Smooth muscle cell (in vitro differentiated cells): ENCODE measurements at regions not wholly inside any gene's neighbourhood (a gene's known extent, or its start where the extent isn't known, plus 50 kb on each side); places are given as distances from the start of the nearest gene placed in this dataset.

Source experiments
- DNase-seq: peaks from one replicate; lab custom pipeline; 2025; ENCODE audit not compliant: unreplicated experiment; lab: John Stamatoyannopoulos, UW
- H2AFZ ChIP-seq: fragments of 200-600 bp; sonication (generic); 2 replicates; pipeline ENCODE4 v1.6.0; 2016; ENCODE audit warnings: antibody characterized with exemption, low read depth, mild to moderate bottlenecking
- H3F3A ChIP-seq: fragments of 200-600 bp; sonication (generic); 2 replicates; pipeline ENCODE4 v1.6.0; 2017; ENCODE audit warnings: antibody characterized with exemption, low read depth
- H3K27ac ChIP-seq: fragments of 200-600 bp; sonication (generic); 2 replicates; pipeline ENCODE4 v1.5.1; 2016; ENCODE audit warnings: low read depth, mild to moderate bottlenecking
- H3K27me3 ChIP-seq: fragments of 200-600 bp; sonication (generic); 2 replicates; pipeline ENCODE4 v1.6.1; 2016; ENCODE audit warnings: low read depth, mild to moderate bottlenecking
- H3K36me3 ChIP-seq: fragments of 200-600 bp; sonication (generic); 2 replicates; pipeline ENCODE4 v1.5.1; 2016; ENCODE audit warnings: low read depth
- H3K4me1 ChIP-seq: fragments of 200-600 bp; sonication (generic); 2 replicates; pipeline ENCODE4 v1.5.1; 2016; ENCODE audit warnings: low read depth
- H3K4me2 ChIP-seq: fragments of 200-600 bp; sonication (generic); 2 replicates; pipeline ENCODE4 v1.6.0; 2016; ENCODE audit warnings: mild to moderate bottlenecking
- H3K4me3 ChIP-seq: fragments of 200-600 bp; sonication (generic); 2 replicates; pipeline ENCODE4 v1.5.1; 2016; ENCODE audit warnings: mild to moderate bottlenecking
- H3K79me2 ChIP-seq: fragments of 200-600 bp; sonication (generic); 2 replicates; pipeline ENCODE4 v1.6.0; 2016; ENCODE audit warnings: low read depth, mild to moderate bottlenecking
- H3K9ac ChIP-seq: fragments of 200-600 bp; sonication (generic); 2 replicates; pipeline ENCODE4 v1.6.0; 2016; ENCODE audit warnings: low read depth
- H3K9me3 ChIP-seq: fragments of 200-600 bp; sonication (generic); replicated peaks from 2 replicates; pipeline ENCODE4 v1.5.1; 2016; ENCODE audit warnings: low read depth
- H4K20me1 ChIP-seq: fragments of 200-600 bp; sonication (generic); 2 replicates; pipeline ENCODE4 v1.6.0; 2016; ENCODE audit warnings: low read depth
- WGBS: methylation state at CpG from one replicate; pipeline ENCODE4 v1.1.7; 2016; ENCODE audit warnings: low lambda C conversion rate; 5-methylcytosine and 5-hydroxymethylcytosine counted together
- TF ChIP-seq, protein P1 (sequence below): fragments of 200-600 bp; sonication (generic); IDR thresholded peaks from 2 replicates; pipeline ENCODE4 v1.5.1; 2017; ENCODE audit warnings: borderline replicate concordance, mild to moderate bottlenecking, antibody characterized with exemption; ENCODE audit not compliant: insufficient read depth, poor library complexity, severe bottlenecking

DNA sequence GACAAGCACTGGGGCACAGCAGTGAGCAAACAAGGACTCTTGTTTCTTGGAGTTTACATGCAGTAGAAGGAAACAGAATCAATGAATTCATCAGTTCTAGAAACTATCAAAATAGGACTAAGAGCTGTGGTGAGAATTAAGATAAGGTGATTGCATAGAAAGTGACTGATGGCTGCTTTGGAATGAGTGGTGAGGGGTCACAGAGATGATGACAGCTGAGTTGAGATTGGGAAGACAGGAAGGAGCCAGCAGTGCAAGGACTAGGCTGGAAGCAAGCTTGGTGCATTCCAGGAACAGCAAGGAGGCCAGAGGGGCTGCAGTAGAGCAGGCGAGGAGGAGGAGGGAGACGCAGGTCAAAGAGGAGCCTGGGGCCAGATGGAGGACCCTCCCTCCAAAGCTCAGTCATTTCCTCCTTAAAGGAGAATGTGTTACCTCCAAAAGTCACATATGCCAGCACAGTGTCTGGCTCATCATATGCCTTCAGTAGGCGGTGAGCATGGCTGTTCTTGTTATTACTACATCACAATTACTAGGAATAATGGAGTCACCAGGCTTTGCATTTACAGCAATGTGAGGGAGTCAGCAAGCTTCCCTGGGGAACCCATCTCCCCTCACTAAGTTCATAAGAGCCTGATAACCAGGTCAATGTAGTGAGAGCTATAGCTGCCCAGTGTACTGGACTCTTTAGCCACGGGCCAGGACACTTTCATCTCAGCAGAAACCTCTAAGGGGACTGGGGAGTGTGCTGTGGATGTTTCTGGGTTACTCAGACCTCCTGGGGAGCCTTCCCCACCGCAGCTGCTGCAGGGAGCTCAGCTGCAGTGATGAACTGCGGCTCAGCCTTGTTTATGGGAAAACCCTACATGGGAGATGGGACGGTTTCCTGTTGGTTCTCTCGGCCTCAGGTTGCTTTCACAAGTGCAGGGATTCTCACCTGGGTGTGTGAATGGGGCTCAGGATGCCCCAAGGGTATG, 157.2 kb downstream of the SEC14L1 start:
- 94% methylated on average over 8 of the region's 8 CpGs for WGBS
- no peaks in the 10 kb centered on the region for H3K27me3 ChIP-seq
- no peak overlapping the region for H2AFZ ChIP-seq
- H3K4me2 ChIP-seq = no peak overlapping the region
- no peak overlapping the region for H3K4me3 ChIP-seq
- no peak overlapping the region for H3K27ac ChIP-seq
- DNase-seq = no peak
- H3K36me3 ChIP-seq = no peaks in the 10 kb centered on the region
- H4K20me1 ChIP-seq = no peaks in the 10 kb centered on the region
- no peak overlapping the region for H3K9ac ChIP-seq
- H3K4me1 ChIP-seq = no peaks in the 10 kb centered on the region
- H3F3A ChIP-seq = no peaks in the 10 kb centered on the region
- H3K9me3 ChIP-seq = peaks cover 4% of the 10 kb centered on the region
- no peaks in the 10 kb centered on the region for H3K79me2 ChIP-seq
- TF ChIP-seq, protein P1, sequence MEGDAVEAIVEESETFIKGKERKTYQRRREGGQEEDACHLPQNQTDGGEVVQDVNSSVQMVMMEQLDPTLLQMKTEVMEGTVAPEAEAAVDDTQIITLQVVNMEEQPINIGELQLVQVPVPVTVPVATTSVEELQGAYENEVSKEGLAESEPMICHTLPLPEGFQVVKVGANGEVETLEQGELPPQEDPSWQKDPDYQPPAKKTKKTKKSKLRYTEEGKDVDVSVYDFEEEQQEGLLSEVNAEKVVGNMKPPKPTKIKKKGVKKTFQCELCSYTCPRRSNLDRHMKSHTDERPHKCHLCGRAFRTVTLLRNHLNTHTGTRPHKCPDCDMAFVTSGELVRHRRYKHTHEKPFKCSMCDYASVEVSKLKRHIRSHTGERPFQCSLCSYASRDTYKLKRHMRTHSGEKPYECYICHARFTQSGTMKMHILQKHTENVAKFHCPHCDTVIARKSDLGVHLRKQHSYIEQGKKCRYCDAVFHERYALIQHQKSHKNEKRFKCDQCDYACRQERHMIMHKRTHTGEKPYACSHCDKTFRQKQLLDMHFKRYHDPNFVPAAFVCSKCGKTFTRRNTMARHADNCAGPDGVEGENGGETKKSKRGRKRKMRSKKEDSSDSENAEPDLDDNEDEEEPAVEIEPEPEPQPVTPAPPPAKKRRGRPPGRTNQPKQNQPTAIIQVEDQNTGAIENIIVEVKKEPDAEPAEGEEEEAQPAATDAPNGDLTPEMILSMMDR = no peak

DNA sequence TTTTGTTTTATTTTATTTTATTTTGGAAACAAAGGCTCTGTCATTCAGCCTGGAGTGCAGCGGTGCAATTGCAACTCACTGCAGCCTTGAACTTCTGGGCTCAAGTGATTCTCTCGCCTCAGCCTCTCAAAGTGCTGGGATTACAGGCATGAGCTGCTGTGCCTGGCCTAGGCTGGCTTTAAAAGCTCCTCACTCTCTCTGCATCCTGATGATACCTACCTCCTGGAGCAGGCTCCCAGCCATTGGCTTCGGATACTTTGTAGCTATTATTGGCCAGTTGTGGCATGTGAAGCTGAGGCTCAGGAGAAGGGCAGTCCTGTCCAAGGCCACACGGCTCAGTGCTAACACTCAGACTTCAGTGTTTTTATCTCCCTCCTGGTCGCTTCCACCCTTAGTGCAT, 158.0 kb downstream of the SEC14L1 start:
- H3K27me3 ChIP-seq = no peaks in the 10 kb centered on the region
- no peak for DNase-seq
- no peaks in the 10 kb centered on the region for H3K79me2 ChIP-seq
- H3K9ac ChIP-seq = no peak overlapping the region
- no peaks in the 10 kb centered on the region for H3K36me3 ChIP-seq
- peaks cover 4% of the 10 kb centered on the region for H3K9me3 ChIP-seq
- H3K4me2 ChIP-seq = no peak overlapping the region
- 96% methylated on average over 5 of the region's 5 CpGs for WGBS
- no peak overlapping the region for H3K27ac ChIP-seq
- TF ChIP-seq, protein P1 = no peak
- no peaks in the 10 kb centered on the region for H3F3A ChIP-seq
- H4K20me1 ChIP-seq = no peaks in the 10 kb centered on the region
- H2AFZ ChIP-seq = no peak overlapping the region
- no peak overlapping the region for H3K4me3 ChIP-seq
- peaks cover under 1% of the 10 kb centered on the region for H3K4me1 ChIP-seq

GRCh38 chr17:77299256-77300015, 158.7 kb downstream of the SEC14L1 start:
- TF ChIP-seq, protein P1 = no peak
- peaks cover 4% of the 10 kb centered on the region for H3K9me3 ChIP-seq
- no peaks in the 10 kb centered on the region for H3K27me3 ChIP-seq
- H3K79me2 ChIP-seq = no peaks in the 10 kb centered on the region
- 97% methylated on average over 6 of the region's 6 CpGs for WGBS
- H3K4me2 ChIP-seq = no peak overlapping the region
- H3K4me3 ChIP-seq = no peak overlapping the region
- no peak overlapping the region for H3K9ac ChIP-seq
- no peak overlapping the region for H2AFZ ChIP-seq
- H3K4me1 ChIP-seq = peaks cover 7% of the 10 kb centered on the region
- no peak for DNase-seq
- no peaks in the 10 kb centered on the region for H3F3A ChIP-seq
- H3K27ac ChIP-seq = no peak overlapping the region
- H3K36me3 ChIP-seq = no peaks in the 10 kb centered on the region
- no peaks in the 10 kb centered on the region for H4K20me1 ChIP-seq
